A549 (cell line): ENCODE measurements at regions not wholly inside any gene's neighbourhood (a gene's known extent, or its start where the extent isn't known, plus 50 kb on each side); places are given as distances from the start of the nearest gene placed in this dataset.

ENCODE experiments used
- ATAC-seq, 2 experiments: fragments of 200-7000 bp in 1 of 2; fragments of >200 bp in 1 of 2; cut with Nextera tagmentation in 1 of 2; cut with Tn5 transposase in 1 of 2; 3 replicates each; pipeline versions ENCODE4 v1.8.0 to v1.9.1; 2018 to 2020; ENCODE audit warnings: mild to moderate bottlenecking in 1 of 2, moderate library complexity in 1 of 2
- CTCF ChIA-PET: fragments of 300-600 bp; sonication (Branson Sonifier 250); formaldehyde crosslinking; extraction: SDS; loops from one replicate; lab custom pipeline; 2021; ENCODE audit warnings: antibody characterized with exemption, inconsistent platforms; lab: Yijun Ruan, JAX
- POLR2A ChIA-PET: fragments of 350-600 bp; formaldehyde crosslinking; extraction: SDS; loops from one replicate; lab custom pipeline; 2021; ENCODE audit warnings: antibody characterized with exemption, inconsistent platforms; lab: Yijun Ruan, JAX
- DNase-seq, 2 experiments: peaks; one replicate each; pipeline versions ENCODE4 v3.0.0 to v3.0.0-alpha.2; 2011 to 2016; ENCODE audit warnings: low read depth in 1 of 2, low spot score in 1 of 2
- FAIRE-seq: peaks from 2 replicates; lab custom pipeline; 2011; peaks lifted over from hg19 to GRCh38; lab: Jason Lieb, UNC
- H3K27ac ChIP-seq, 2 experiments: fragments of >200 bp; sonication (Bioruptor Twin); formaldehyde crosslinking; 3 replicates each; pipeline ENCODE4 v1.5.1; 2016 to 2017
- H3K4me1 ChIP-seq: fragments of >200 bp; sonication (Bioruptor Twin); formaldehyde crosslinking; 3 replicates; pipeline ENCODE4 v1.6.1; 2016
- H3K4me2 ChIP-seq: fragments of >200 bp; sonication (Bioruptor Twin); formaldehyde crosslinking; 3 replicates; pipeline ENCODE4 v1.6.1; 2016
- H3K4me3 ChIP-seq: fragments of >200 bp; sonication (Bioruptor Twin); formaldehyde crosslinking; 3 replicates; pipeline ENCODE4 v1.5.1; 2016
- H3K9me3 ChIP-seq: fragments of >200 bp; sonication (Bioruptor Twin); formaldehyde crosslinking; 3 replicates; pipeline ENCODE4 v1.6.1; 2016
- BHLHE40 ChIP-seq: IDR thresholded peaks from 2 replicates; pipeline ENCODE4 v1.6.1; 2012; ENCODE audit warnings: low read depth, low read length, inconsistent platforms
- CEBPB ChIP-seq, 2 experiments: fragments of >200 bp in 1 of 2; sonication (Bioruptor Twin) in 1 of 2; formaldehyde crosslinking in 1 of 2; IDR thresholded peaks; 2 replicates each; pipeline ENCODE4 v1.6.1; 2012 to 2016
- CHD2 ChIP-seq: fragments of 150-350 bp; IDR thresholded peaks from 2 replicates; pipeline ENCODE4 v1.6.1; 2014; ENCODE audit warnings: low read length; ENCODE audit not compliant: partially characterized antibody
- CTCF ChIP-seq: fragments of >200 bp; sonication (Bioruptor Twin); formaldehyde crosslinking; IDR thresholded peaks from 3 replicates; pipeline ENCODE4 v1.5.1; 2016
- E2F6 ChIP-seq: IDR thresholded peaks from 2 replicates; pipeline ENCODE4 v1.6.1; 2012; ENCODE audit warnings: low read depth, borderline replicate concordance
- EP300 ChIP-seq, 2 experiments: fragments of >200 bp; sonication (Bioruptor Twin); formaldehyde crosslinking; IDR thresholded peaks; 2 replicates in 1 of 2; 3 replicates in 1 of 2; pipeline ENCODE4 v1.6.1; 2016 to 2017
- FOSB ChIP-seq: fragments of 250-450 bp; sonication (Bioruptor Pico); IDR thresholded peaks from 2 replicates; pipeline ENCODE4 v1.5.0; 2020; ENCODE audit warnings: mild to moderate bottlenecking, moderate library complexity
- FOSL2 ChIP-seq, 2 experiments: fragments of 450-650 bp in 1 of 2; fragments of >200 bp in 1 of 2; sonication (Bioruptor Twin) in 1 of 2; formaldehyde crosslinking; IDR thresholded peaks; 2 replicates each; pipeline versions ENCODE4 v1.5.0 to v1.6.1; 2016 to 2020; ENCODE audit warnings: mild to moderate bottlenecking in 1 of 2, moderate library complexity in 1 of 2
- FOXS1 ChIP-seq: fragments of 250-450 bp; sonication (Bioruptor Pico); IDR thresholded peaks from 2 replicates; pipeline ENCODE4 v1.5.0; 2020; ENCODE audit warnings: mild to moderate bottlenecking, moderate library complexity
- GATA3 ChIP-seq: IDR thresholded peaks from 2 replicates; pipeline ENCODE4 v1.6.1; 2012; ENCODE audit warnings: borderline replicate concordance
- HMGXB4 ChIP-seq: fragments of 250-450 bp; sonication (Bioruptor Pico); IDR thresholded peaks from 2 replicates; pipeline ENCODE4 v1.5.0; 2021; ENCODE audit warnings: mild to moderate bottlenecking, moderate library complexity, borderline replicate concordance
- HOXB5 ChIP-seq: fragments of 250-450 bp; sonication (Bioruptor Pico); IDR thresholded peaks from 2 replicates; pipeline ENCODE4 v1.5.0; 2020; ENCODE audit warnings: mild to moderate bottlenecking, moderate library complexity
- KDM1A ChIP-seq: fragments of 200-600 bp; sonication (generic); IDR thresholded peaks from 2 replicates; pipeline ENCODE4 v1.6.1; 2016; ENCODE audit warnings: low read depth, mild to moderate bottlenecking
- POLR2AphosphoS2 ChIP-seq: conservative IDR thresholded peaks from 2 replicates; pipeline ENCODE4 v1.6.1; 2012; ENCODE audit warnings: low read length, improper control_type of control experiment, inconsistent platforms
- RCOR1 ChIP-seq: fragments of 150-350 bp; IDR thresholded peaks from 2 replicates; pipeline ENCODE4 v1.6.1; 2014; ENCODE audit warnings: antibody characterized with exemption, low read length, low read depth
- REST ChIP-seq: fragments of 200-600 bp; sonication (generic); IDR thresholded peaks from 2 replicates; pipeline ENCODE4 v1.6.1; 2016; ENCODE audit warnings: antibody characterized with exemption, mild to moderate bottlenecking, moderate library complexity
- RFX5 ChIP-seq: fragments of 450-650 bp; IDR thresholded peaks from 2 replicates; pipeline ENCODE4 v1.7.1; 2014; ENCODE audit warnings: antibody characterized with exemption, mild to moderate bottlenecking, moderate library complexity
- SMC3 ChIP-seq: fragments of >200 bp; sonication (Bioruptor Twin); formaldehyde crosslinking; IDR thresholded peaks from 3 replicates; pipeline ENCODE4 v1.6.1; 2018; ENCODE audit warnings: inconsistent platforms
- SREBF2 ChIP-seq: fragments of 450-650 bp; IDR thresholded peaks from 2 replicates; pipeline ENCODE4 v1.6.1; 2014; ENCODE audit warnings: mild to moderate bottlenecking, moderate library complexity
- ZC3H11A ChIP-seq: fragments of 450-650 bp; IDR thresholded peaks from 2 replicates; pipeline ENCODE4 v1.6.1; 2014; ENCODE audit warnings: antibody characterized with exemption, mild to moderate bottlenecking
- ZFP36 ChIP-seq: fragments of 450-650 bp; IDR thresholded peaks from 2 replicates; pipeline ENCODE4 v1.6.1; 2014; ENCODE audit warnings: borderline replicate concordance; ENCODE audit not compliant: partially characterized antibody
- whole genome bisulfite sequencing: methylation state at CpG from one replicate; pipeline ENCODE4 v1.1.6; 2017; ENCODE audit errors: missing lambda C conversion rate; 5-methylcytosine and 5-hydroxymethylcytosine counted together

- Histone ChIP-seq H3K9me3 (0 out of 3 replicates have a peak, but pooled peaks cover 3% of the 10 kb centered on the region), H3K4me1 (no peaks in the 10 kb centered on the region), H3K27ac (no peak overlapping the region), H3K4me3 (no peak overlapping the region), H3K4me2 (no peak overlapping the region)
- no peak for ATAC-seq
- FAIRE-seq = no peak
- ChIA-PET POLR2A (no interaction called here), CTCF (no interaction called here)
- DNase-seq = no peak
- TF ChIP-seq HMGXB4 = no peak
- 23% methylated on average over 3 of the region's 3 CpGs for WGBS
These were observed 1360.1 kb upstream of the GJE1 start for GRCh38 chr6:140772576-140772975.

- ChIA-PET CTCF (no interaction called here), POLR2A (no interaction called here)
- Histone ChIP-seq H3K27ac (no peak overlapping the region), H3K4me1 (no peaks in the 10 kb centered on the region), H3K4me3 (no peak overlapping the region), H3K9me3 (0 out of 3 replicates have a peak, but pooled peaks cover 3% of the 10 kb centered on the region), H3K4me2 (no peak overlapping the region)
- no peak for DNase-seq
- TF ChIP-seq CTCF (no peak), HOXB5 (no peak), RCOR1 (no peak), FOXS1 (no peak), ZC3H11A (no peak), SMC3 (no peak), REST (no peak), GATA3 (no peak), ZFP36 (no peak), FOSL2 (IDR thresholded peaks at IDR 0.05) (no peak), FOSL2 (CRISPR knock-in tag; IDR thresholded peaks at IDR 0.05) (no peak), CEBPB (IDR thresholded peaks at IDR 0.05) (no peak), BHLHE40 (no peak), SREBF2 (no peak)
- WGBS = 88% methylated on average over 3 of the region's 3 CpGs
- no peak for ATAC-seq
- FAIRE-seq = no peak
These were observed 1364.6 kb upstream of the GJE1 start for GRCh38 chr6:140768133-140768532.

- no peak for FAIRE-seq
- CTCF ChIA-PET = no interaction called here
These were observed 1365.7 kb upstream of the GJE1 start for GRCh38 chr6:140766999-140767398.

More at GRCh38 chr6:140766999-140767398, 1365.7 kb upstream of the GJE1 start:
- no peak overlapping the region for H3K27ac ChIP-seq
- DNase-seq (no peak), ATAC-seq (no peak)
- H3K9me3 ChIP-seq = 0 out of 3 replicates have a peak, but pooled peaks cover 3% of the 10 kb centered on the region
- POLR2A ChIA-PET = no interaction called here
- TF ChIP-seq FOSB (CRISPR knock-in tag) (no peak), RCOR1 (no peak), EP300 (IDR thresholded peaks at IDR 0.05) (no peak), KDM1A (no peak), FOSL2 (IDR thresholded peaks at IDR 0.05) (no peak), FOSL2 (CRISPR knock-in tag; IDR thresholded peaks at IDR 0.05) (no peak), ZFP36 (no peak), CHD2 (no peak), RFX5 (no peak), BHLHE40 (no peak), E2F6 (no peak), POLR2AphosphoS2 (no peak)
- TF ChIP-seq, all 56 proteins: peak for 0
- H3K4me1 ChIP-seq = no peaks in the 10 kb centered on the region
- WGBS = 55% methylated on average over 2 of the region's 2 CpGs
- no peak overlapping the region for H3K4me3 ChIP-seq
- no peak overlapping the region for H3K4me2 ChIP-seq
